Mesenchymal stem cell (in vitro differentiated cells and primary cell): ENCODE measurements at regions not wholly inside any gene's neighbourhood (a gene's known extent, or its start where the extent isn't known, plus 50 kb on each side); places are given as distances from the start of the nearest gene placed in this dataset.

Source experiments
- DNase-seq: peaks from one replicate; pipeline ENCODE4 v3.0.0-alpha.2; 2013
- H2AFZ ChIP-seq: one replicate; pipeline ENCODE4 v1.6.1; 2013; ENCODE audit warnings: low read depth, mild to moderate bottlenecking, control low read depth, inconsistent platforms, low read length, moderate library complexity
- H2AK5ac ChIP-seq: 2 replicates; pipeline ENCODE4 v1.6.1; 2013; ENCODE audit warnings: low read length, moderate library complexity, mild to moderate bottlenecking, inconsistent platforms; ENCODE audit not compliant: severe bottlenecking
- H2BK120ac ChIP-seq: one replicate; pipeline ENCODE4 v1.6.1; 2013; ENCODE audit warnings: low read depth, mild to moderate bottlenecking, inconsistent platforms, low read length, moderate library complexity
- H2BK12ac ChIP-seq, 2 experiments: one replicate each; pipeline ENCODE4 v1.6.1; 2013; ENCODE audit warnings: inconsistent platforms in 2 of 2, low read length in 2 of 2, mild to moderate bottlenecking in 2 of 2, moderate library complexity in 2 of 2, control low read depth in 1 of 2
- H2BK15ac ChIP-seq: one replicate; pipeline ENCODE4 v1.6.1; 2013; ENCODE audit warnings: mild to moderate bottlenecking, low read depth, inconsistent platforms; ENCODE audit not compliant: poor library complexity, severe bottlenecking
- H2BK5ac ChIP-seq: 2 replicates; pipeline ENCODE4 v1.6.1; 2013; ENCODE audit warnings: low read depth, mild to moderate bottlenecking, low read length, control low read depth, inconsistent platforms; ENCODE audit not compliant: poor library complexity, severe bottlenecking
- H3K14ac ChIP-seq, 2 experiments: one replicate each; pipeline ENCODE4 v1.6.1; 2013; ENCODE audit warnings: inconsistent platforms in 2 of 2, low read length in 2 of 2, control low read depth in 1 of 2, mild to moderate bottlenecking in 1 of 2, moderate library complexity in 1 of 2
- H3K18ac ChIP-seq, 2 experiments: one replicate each; pipeline ENCODE4 v1.6.1; 2013; ENCODE audit warnings: inconsistent platforms in 2 of 2, low read length in 2 of 2, control low read depth in 1 of 2, low read depth in 1 of 2, mild to moderate bottlenecking in 1 of 2
- H3K23ac ChIP-seq, 2 experiments: one replicate each; pipeline ENCODE4 v1.6.1; 2013; ENCODE audit warnings: inconsistent platforms in 2 of 2, low read length in 2 of 2, mild to moderate bottlenecking in 2 of 2, moderate library complexity in 2 of 2, control low read depth in 1 of 2
- H3K27ac ChIP-seq: 2 replicates; pipeline ENCODE4 v1.5.1; 2013; ENCODE audit warnings: mild to moderate bottlenecking, moderate library complexity, low read length, control low read depth, inconsistent platforms; ENCODE audit not compliant: poor library complexity, severe bottlenecking
- H3K27me3 ChIP-seq, 2 experiments: 2 replicates each; pipeline versions ENCODE4 v1.6.1 to v1.7.0; 2013; ENCODE audit warnings: low read length in 2 of 2, mild to moderate bottlenecking in 2 of 2, moderate library complexity in 2 of 2, control low read depth in 1 of 2, inconsistent platforms in 1 of 2; ENCODE audit not compliant: control insufficient read depth in 1 of 2, insufficient read depth in 1 of 2
- H3K36me3 ChIP-seq, 2 experiments: 2 replicates each; pipeline versions ENCODE4 v1.6.1 to v1.7.0; 2013; ENCODE audit warnings: low read length in 2 of 2, control low read depth in 1 of 2, inconsistent platforms in 1 of 2, low read depth in 1 of 2, mild to moderate bottlenecking in 1 of 2; ENCODE audit not compliant: insufficient read depth in 2 of 2, control insufficient read depth in 1 of 2
- H3K4ac ChIP-seq, 2 experiments: one replicate each; pipeline ENCODE4 v1.6.1; 2013; ENCODE audit warnings: inconsistent platforms in 2 of 2, low read length in 2 of 2, mild to moderate bottlenecking in 2 of 2, moderate library complexity in 2 of 2, control low read depth in 1 of 2, low read depth in 1 of 2
- H3K4me1 ChIP-seq: 2 replicates; pipeline ENCODE4 v1.6.1; 2013; ENCODE audit warnings: low read depth, low read length, control low read depth; ENCODE audit not compliant: control insufficient read depth, insufficient read depth
- H3K4me2 ChIP-seq: 2 replicates; pipeline ENCODE4 v1.6.1; 2013; ENCODE audit warnings: low read length, mild to moderate bottlenecking, inconsistent platforms; ENCODE audit not compliant: poor library complexity, severe bottlenecking
- H3K4me3 ChIP-seq, 2 experiments: 2 replicates each; pipeline versions ENCODE4 v1.5.1 to v1.7.0; 2013; ENCODE audit warnings: low read length in 2 of 2, mild to moderate bottlenecking in 2 of 2, control low read depth in 1 of 2, low read depth in 1 of 2; ENCODE audit not compliant: insufficient read depth in 1 of 2
- H3K79me1 ChIP-seq: replicated peaks from 2 replicates; pipeline ENCODE4 v1.6.1; 2013; ENCODE audit warnings: mild to moderate bottlenecking, control low read depth, low read length, inconsistent platforms; ENCODE audit not compliant: poor library complexity, severe bottlenecking
- H3K9ac ChIP-seq: 2 replicates; pipeline ENCODE4 v1.7.0; 2013; ENCODE audit warnings: mild to moderate bottlenecking, low read length, moderate library complexity
- H3K9me3 ChIP-seq: 2 replicates; pipeline ENCODE4 v1.7.0; 2013; ENCODE audit warnings: mild to moderate bottlenecking, low read length; ENCODE audit not compliant: control insufficient read depth
- H4K8ac ChIP-seq: one replicate; pipeline ENCODE4 v1.6.1; 2013; ENCODE audit warnings: inconsistent platforms, mild to moderate bottlenecking, low read length, moderate library complexity
- H4K91ac ChIP-seq: one replicate; pipeline ENCODE4 v1.6.1; 2013; ENCODE audit warnings: mild to moderate bottlenecking, low read length, inconsistent platforms
- WGBS: methylation state at CpG from one replicate; pipeline ENCODE4 v1.1.7; 2013; ENCODE audit warnings: mixed read lengths; 5-methylcytosine and 5-hydroxymethylcytosine counted together

- Histone ChIP-seq H3K36me3 (no peaks in the 10 kb centered on the region), H3K79me1 (no peaks in the 10 kb centered on the region)
- WGBS = 83% methylated on average over 1 of the region's 2 CpGs
Observed at GRCh38 chr13:86090181-86090580, 291.0 kb upstream of the SLITRK6 start.

GRCh38 chr13:86087244-86087643 is 288.0 kb upstream of the SLITRK6 start:
- Histone ChIP-seq H3K27ac (no peak overlapping the region), H3K36me3 (no peaks in the 10 kb centered on the region), H2AK5ac (no peak overlapping the region), H3K9ac (no peak overlapping the region), H3K4me1 (no peaks in the 10 kb centered on the region), H3K79me1 (no peaks in the 10 kb centered on the region), H3K23ac (no peak overlapping the region), H2AFZ (no peak overlapping the region), H2BK5ac (no peak overlapping the region), H3K4me3 (no peak overlapping the region), H3K4me2 (no peak overlapping the region), H2BK120ac (no peak overlapping the region), H3K9me3 (no peaks in the 10 kb centered on the region), H3K18ac (no peak overlapping the region), H3K4ac (no peak overlapping the region), H4K91ac (no peak overlapping the region), H4K8ac (no peak overlapping the region), H2BK12ac (no peak overlapping the region), H3K14ac (no peak overlapping the region), H3K27me3 (no peaks in the 10 kb centered on the region), H2BK15ac (no peak overlapping the region)
- no peak for DNase-seq

More at GRCh38 chr13:86090181-86090580, 291.0 kb upstream of the SLITRK6 start:
- Histone ChIP-seq H2AFZ (no peak overlapping the region), H3K27ac (no peak overlapping the region), H3K4me1 (no peaks in the 10 kb centered on the region), H2BK5ac (no peak overlapping the region), H4K8ac (no peak overlapping the region), H3K4me3 (no peak overlapping the region), H2BK12ac (no peak overlapping the region), H2AK5ac (no peak overlapping the region), H3K9ac (no peak overlapping the region), H3K23ac (no peak overlapping the region), H3K9me3 (no peaks in the 10 kb centered on the region), H3K4me2 (no peak overlapping the region), H3K18ac (no peak overlapping the region), H3K14ac (no peak overlapping the region), H2BK120ac (no peak overlapping the region), H3K4ac (no peak overlapping the region), H2BK15ac (no peak overlapping the region), H4K91ac (no peak overlapping the region), H3K27me3 (no peaks in the 10 kb centered on the region)
- DNase-seq = no peak

- H3K4ac ChIP-seq = no peak overlapping the region
- no peak overlapping the region for H2BK12ac ChIP-seq
- H3K27me3 ChIP-seq = no peaks in the 10 kb centered on the region
- DNase-seq = no peak
- H2BK15ac ChIP-seq = no peak overlapping the region
- H4K91ac ChIP-seq = no peak overlapping the region
- H3K9me3 ChIP-seq = no peaks in the 10 kb centered on the region
- no peaks in the 10 kb centered on the region for H3K4me1 ChIP-seq
- H3K36me3 ChIP-seq = no peaks in the 10 kb centered on the region
- H2AFZ ChIP-seq = no peak overlapping the region
- H3K9ac ChIP-seq = no peak overlapping the region
- no peak overlapping the region for H4K8ac ChIP-seq
- H3K18ac ChIP-seq = no peak overlapping the region
- no peak overlapping the region for H2BK5ac ChIP-seq
- H2AK5ac ChIP-seq = no peak overlapping the region
- H3K27ac ChIP-seq = no peak overlapping the region
- H3K4me2 ChIP-seq = no peak overlapping the region
- H3K4me3 ChIP-seq = no peak overlapping the region
- no peaks in the 10 kb centered on the region for H3K79me1 ChIP-seq
- no peak overlapping the region for H2BK120ac ChIP-seq
- no peak overlapping the region for H3K14ac ChIP-seq
- no peak overlapping the region for H3K23ac ChIP-seq
Observed at GRCh38 chr13:86085890-86086289, 286.7 kb upstream of the SLITRK6 start.

DNA sequence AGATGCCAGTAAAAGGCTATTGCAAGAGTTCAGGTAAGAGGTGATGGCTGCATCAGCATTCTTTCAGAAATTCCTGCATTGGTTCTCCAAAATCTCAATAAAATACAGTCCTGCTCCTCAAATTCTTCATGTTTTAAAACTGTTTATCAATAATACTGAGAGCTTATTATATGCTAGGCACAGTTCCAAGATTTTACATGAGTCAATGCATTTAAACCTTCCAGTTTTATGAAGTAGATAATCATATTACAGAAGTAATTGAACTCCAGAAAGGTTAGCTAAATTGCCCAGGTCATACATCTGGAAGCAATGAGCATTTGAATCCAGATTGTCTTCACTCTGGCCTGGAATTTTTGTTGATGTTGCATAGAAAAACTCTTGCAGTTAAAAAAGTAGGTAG is 282.9 kb upstream of the SLITRK6 start:
- H3K18ac ChIP-seq = no peak overlapping the region
- DNase-seq = no peak
- H2AFZ ChIP-seq = no peak overlapping the region
- no peak overlapping the region for H3K27ac ChIP-seq
- no peaks in the 10 kb centered on the region for H3K9me3 ChIP-seq
- no peaks in the 10 kb centered on the region for H3K4me1 ChIP-seq
- H3K4ac ChIP-seq = no peak overlapping the region
- H3K79me1 ChIP-seq = no peaks in the 10 kb centered on the region
- no peak overlapping the region for H2BK5ac ChIP-seq
- no peak overlapping the region for H3K14ac ChIP-seq
- H3K23ac ChIP-seq = no peak overlapping the region
- H3K4me3 ChIP-seq = no peak overlapping the region
- no peak overlapping the region for H2AK5ac ChIP-seq
- H2BK120ac ChIP-seq = no peak overlapping the region
- no peak overlapping the region for H2BK15ac ChIP-seq
- no peak overlapping the region for H2BK12ac ChIP-seq
- no peak overlapping the region for H3K4me2 ChIP-seq
- no peaks in the 10 kb centered on the region for H3K36me3 ChIP-seq
- H3K27me3 ChIP-seq = no peaks in the 10 kb centered on the region
- H4K91ac ChIP-seq = no peak overlapping the region
- H4K8ac ChIP-seq = no peak overlapping the region
- H3K9ac ChIP-seq = no peak overlapping the region
